ENCODE measurements at regions not wholly inside any gene's neighbourhood (a gene's known extent, or its start where the extent isn't known, plus 50 kb on each side); places are given as distances from the start of the nearest gene placed in this dataset.

DNA sequence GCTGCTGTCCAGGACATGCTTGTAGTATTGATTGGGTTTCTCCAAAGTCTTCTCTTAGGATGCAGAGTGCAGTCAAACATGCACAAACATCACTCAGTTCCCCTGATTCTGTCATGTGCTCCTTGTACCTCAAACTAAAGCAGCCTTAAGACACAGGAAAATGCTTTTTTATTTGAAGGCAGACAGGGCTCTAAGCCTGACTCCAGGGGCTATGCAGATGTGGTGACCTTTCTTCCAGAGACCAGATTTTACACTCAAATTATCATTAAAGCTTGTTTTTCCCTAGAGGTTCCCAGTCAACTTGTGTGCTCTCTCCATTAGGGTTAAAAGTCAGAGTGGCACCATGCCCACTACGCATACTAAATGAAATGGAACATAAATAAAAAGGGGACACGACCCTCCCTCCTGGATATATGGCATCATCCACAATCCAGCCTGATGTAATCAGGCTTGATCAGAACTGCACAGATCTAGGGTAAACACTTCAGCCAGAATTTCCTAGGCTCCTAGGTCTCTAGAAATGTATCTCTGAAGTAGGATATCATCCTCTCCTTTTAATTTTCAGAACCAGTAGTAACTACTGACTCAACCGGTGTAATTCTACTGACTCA lies 771.1 kb downstream of the NR2F1-AS1 start:
- intact Hi-C loops (cut with DNase I) = no loop called here
- no peak for DNase-seq (ENCODE audit: low spot score)

DNA sequence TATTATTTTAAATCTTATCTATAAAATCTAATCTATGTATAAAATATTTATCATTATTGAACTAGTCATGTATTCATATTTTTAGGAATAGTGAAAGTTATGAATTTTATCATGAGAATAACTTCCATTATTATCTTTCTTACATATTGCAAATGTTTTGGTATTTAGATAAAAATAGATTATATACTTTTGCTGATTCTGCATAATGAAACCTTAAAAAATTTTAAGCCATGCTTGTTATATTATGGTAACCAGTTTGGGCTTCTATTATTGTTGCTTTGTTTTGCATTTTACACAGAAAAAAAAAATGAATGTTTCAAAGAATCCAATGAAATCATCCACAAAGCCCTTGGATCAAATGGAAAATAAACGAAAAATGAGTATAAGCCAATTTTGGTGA lies 772.5 kb downstream of the NR2F1-AS1 start:
- intact Hi-C loops (cut with DNase I) = no loop called here
- DNase-seq (ENCODE audit: low spot score) = no peak

DNA sequence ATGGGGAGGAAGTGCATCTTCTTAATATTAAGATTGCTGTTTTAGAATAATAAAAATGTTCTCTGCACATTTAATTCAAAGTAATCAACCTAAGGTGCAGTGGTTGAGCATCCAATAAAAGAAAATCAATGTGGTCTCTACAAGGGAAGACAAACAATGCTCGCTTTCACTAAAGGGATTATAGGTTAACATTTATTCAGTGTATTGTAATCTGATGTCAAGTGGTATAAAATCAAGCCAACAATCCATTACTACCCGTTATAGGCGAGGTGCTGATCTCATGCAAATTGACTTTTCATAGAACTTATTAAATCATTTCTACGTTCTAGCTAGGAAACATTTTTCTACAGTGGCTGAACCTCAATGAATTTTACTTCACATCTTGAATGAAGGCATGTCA lies 773.9 kb downstream of the NR2F1-AS1 start:
- DNase-seq (ENCODE audit: low spot score) = no peak
- intact Hi-C loops (cut with DNase I) = no loop called here

DNA sequence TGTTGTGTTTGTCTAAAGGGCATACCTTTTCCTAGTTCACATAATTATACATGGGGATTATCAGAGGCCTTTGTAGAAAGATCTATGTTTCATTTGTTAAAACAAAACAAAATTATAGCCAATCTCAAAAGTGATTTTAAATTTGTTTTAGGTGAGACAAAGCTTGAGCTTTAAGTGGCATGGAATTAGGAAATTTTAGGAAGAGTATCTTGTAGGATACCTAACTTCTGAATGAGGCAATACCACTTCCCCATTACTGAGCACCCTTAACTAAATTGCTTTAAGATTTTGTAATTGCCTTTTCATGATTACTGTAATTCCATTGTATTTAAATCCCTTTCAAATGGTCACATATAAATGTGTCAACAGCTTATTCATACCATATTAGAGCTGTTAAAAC lies 775.6 kb downstream of the NR2F1-AS1 start:
- no peak for DNase-seq (ENCODE audit: low spot score)
- intact Hi-C loops (cut with DNase I) = no loop called here

DNA sequence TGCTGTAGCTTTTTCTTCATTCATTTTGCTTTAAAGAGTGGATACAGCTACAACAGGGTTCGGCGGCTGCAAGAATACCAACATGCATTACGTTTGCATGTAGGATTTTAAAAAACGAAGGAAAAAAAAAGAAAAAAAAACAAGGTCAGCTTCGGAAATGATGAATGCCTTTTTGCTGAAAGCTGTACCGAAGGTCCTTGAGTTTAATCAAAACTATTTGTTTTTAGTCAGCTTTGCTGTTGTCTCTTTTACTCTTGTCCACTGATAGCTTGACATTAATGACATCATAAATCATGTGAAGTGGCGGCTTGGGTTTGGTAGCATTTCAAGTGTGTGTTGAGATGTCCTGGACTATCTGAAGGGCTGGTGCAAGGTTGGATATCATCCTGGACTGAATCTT lies 779.1 kb downstream of the NR2F1-AS1 start:
- DNase-seq (ENCODE audit: low spot score) = no peak
- intact Hi-C loops (cut with DNase I) = no loop called here

DNA sequence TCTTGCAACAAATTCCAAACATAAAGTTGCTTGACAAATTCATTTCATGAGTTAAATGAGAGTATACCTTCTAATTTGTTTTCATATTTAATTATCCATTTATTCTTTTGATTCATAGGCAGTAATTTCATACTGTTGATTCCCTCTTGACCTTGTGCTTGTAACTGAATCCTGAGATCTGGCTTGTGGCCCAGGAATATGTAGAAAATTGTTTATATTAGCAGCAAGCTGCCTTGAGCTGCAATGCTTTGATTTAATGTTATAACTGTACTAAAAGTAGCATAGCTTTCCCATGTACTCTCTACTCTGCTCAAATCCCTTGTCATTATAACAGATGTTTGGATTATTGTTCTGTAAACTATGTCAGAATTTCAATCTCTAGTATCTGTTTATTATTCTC lies 780.7 kb downstream of the NR2F1-AS1 start:
- DNase-seq (ENCODE audit: low spot score) = no peak
- intact Hi-C loops (cut with DNase I) = no loop called here

- intact Hi-C loops (cut with DNase I) = no loop called here
- no peak for DNase-seq (ENCODE audit: low spot score)
Measured at GRCh38 chr5:92795633-92796032, 785.4 kb downstream of the NR2F1-AS1 start.

GRCh38 chr5:92780057-92780456 lies 801.0 kb downstream of the NR2F1-AS1 start:
- DNase-seq (ENCODE audit: low spot score) = no peak
- intact Hi-C loops (cut with DNase I) = no loop called here

DNA sequence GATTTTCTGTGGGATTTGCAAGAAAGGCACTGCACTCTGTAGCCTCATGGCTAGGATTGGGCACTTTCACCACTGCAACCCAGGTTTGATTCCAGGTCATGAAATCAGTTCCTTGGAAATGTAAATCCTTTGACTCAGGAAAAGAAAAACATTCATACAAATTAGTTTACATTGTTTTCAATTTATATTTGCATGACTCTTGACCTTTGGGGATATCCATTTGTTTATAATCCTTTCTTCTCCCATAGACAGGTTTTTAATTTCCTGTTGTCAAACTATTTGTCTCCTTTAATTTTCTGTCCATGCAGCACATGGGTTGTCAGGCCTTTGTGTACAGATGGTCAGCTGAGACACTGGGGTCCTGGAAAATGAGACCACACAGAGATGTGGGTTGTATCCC lies 801.5 kb downstream of the NR2F1-AS1 start:
- intact Hi-C loops (cut with DNase I) = no loop called here
- DNase-seq (ENCODE audit: low spot score) = no peak

DNA sequence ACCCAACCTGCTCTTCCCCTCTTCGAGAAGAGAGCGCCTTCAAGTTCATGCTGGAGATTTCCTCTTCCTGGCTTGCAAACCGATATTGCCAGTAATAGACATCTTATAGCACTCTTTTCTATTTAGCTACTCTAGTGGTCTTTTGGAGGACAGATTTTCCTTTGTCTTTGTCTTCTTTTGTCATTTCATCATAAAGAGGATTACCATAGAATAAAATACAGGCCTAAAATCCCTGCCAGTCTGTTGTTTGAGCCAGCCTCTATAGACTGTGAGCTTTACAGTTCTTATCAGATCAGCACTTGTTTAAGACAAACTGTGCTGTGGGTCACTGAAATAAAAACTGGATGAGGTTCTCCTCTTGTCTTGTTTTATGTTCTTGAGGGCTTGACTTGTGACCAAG lies 802.8 kb downstream of the NR2F1-AS1 start:
- no peak for DNase-seq (ENCODE audit: low spot score)
- intact Hi-C loops (cut with DNase I) = no loop called here

DNA sequence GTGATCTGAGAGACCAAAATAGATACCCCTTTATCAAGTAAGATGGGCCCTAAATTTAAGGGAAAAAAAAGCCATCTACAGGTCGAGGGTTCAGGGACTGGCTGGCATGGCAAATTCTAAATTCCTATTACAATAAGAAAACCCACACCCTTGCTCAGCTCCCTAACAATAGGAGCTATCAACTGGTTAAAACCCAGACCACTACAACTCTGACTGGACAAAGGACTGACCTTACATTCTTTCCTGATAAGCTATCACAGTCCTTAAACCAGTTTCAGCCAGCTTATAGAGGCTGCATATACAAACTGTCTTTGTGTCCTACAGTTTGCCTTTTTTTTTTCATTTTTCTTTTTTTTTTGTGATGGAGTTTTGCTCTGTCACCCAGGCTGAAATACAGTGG lies 803.6 kb downstream of the NR2F1-AS1 start:
- DNase-seq (ENCODE audit: low spot score) = no peak
- intact Hi-C loops (cut with DNase I) = no loop called here

GRCh38 chr5:92775711-92776615 lies 805.1 kb downstream of the NR2F1-AS1 start:
- intact Hi-C loops (cut with DNase I) = no loop called here
- no peak for DNase-seq (ENCODE audit: low spot score)

GRCh38 chr5:92769978-92770377 lies 811.0 kb downstream of the NR2F1-AS1 start:
- DNase-seq (ENCODE audit: low spot score) = no peak
- intact Hi-C loops (cut with DNase I) = no loop called here

GRCh38 chr5:92761585-92761984 lies 819.4 kb downstream of the NR2F1-AS1 start:
- intact Hi-C loops (cut with DNase I) = no loop called here
- DNase-seq (ENCODE audit: low spot score) = no peak

GRCh38 chr5:92760550-92760949 lies 820.5 kb downstream of the NR2F1-AS1 start:
- no peak for DNase-seq (ENCODE audit: low spot score)
- intact Hi-C loops (cut with DNase I) = no loop called here

GRCh38 chr5:92758552-92758951 lies 822.5 kb downstream of the NR2F1-AS1 start:
- intact Hi-C loops (cut with DNase I) = no loop called here
- DNase-seq (ENCODE audit: low spot score) = no peak

GRCh38 chr5:92749943-92750342 lies 831.1 kb downstream of the NR2F1-AS1 start:
- intact Hi-C loops (cut with DNase I) = no loop called here
- DNase-seq (ENCODE audit: low spot score) = no peak

- intact Hi-C loops (cut with DNase I) = no loop called here
- no peak for DNase-seq (ENCODE audit: low spot score)
Measured at GRCh38 chr5:92748072-92748676, 832.8 kb downstream of the NR2F1-AS1 start.

- DNase-seq (ENCODE audit: low spot score) = no peak
- intact Hi-C loops (cut with DNase I) = no loop called here
Measured at GRCh38 chr5:92741906-92742305, 839.1 kb downstream of the NR2F1-AS1 start.

- intact Hi-C loops (cut with DNase I) = no loop called here
- DNase-seq (ENCODE audit: low spot score) = no peak
Measured at GRCh38 chr5:92734211-92734940, 846.6 kb downstream of the NR2F1-AS1 start.
